ENCODE measurements at regions not wholly inside any gene's neighbourhood (a gene's known extent, or its start where the extent isn't known, plus 50 kb on each side); places are given as distances from the start of the nearest gene placed in this dataset.
"Not testable (repeated sequence)": the region's sequence is repeated elsewhere in the genome, so short reads cannot be mapped to it uniquely, and the experiment has no call there.

GRCh38 chr10:2410049-2410448 lies 657.3 kb upstream of the PFKP start:
- DNase-seq: no peak

- DNase-seq: no peak
Observed at GRCh38 chr10:2401459-2401858, 664.1 kb upstream of the ADARB2 start.

GRCh38 chr10:2399482-2399881 lies 662.2 kb upstream of the ADARB2 start:
- no peak for DNase-seq

GRCh38 chr10:2392145-2392812 lies 655.0 kb upstream of the ADARB2 start:
- no peak for DNase-seq

GRCh38 chr10:2387672-2388071 lies 650.3 kb upstream of the ADARB2 start:
- no peak for DNase-seq

GRCh38 chr10:2387261-2387660 lies 649.9 kb upstream of the ADARB2 start:
- DNase-seq: no peak

- DNase-seq: no peak
Observed at GRCh38 chr10:2380218-2380617, 642.9 kb upstream of the ADARB2 start.

- DNase-seq: no peak
Observed at GRCh38 chr10:2367083-2367482, 629.8 kb upstream of the ADARB2 start.

- no peak for DNase-seq
Observed at GRCh38 chr10:2366264-2366931, 629.1 kb upstream of the ADARB2 start.

- DNase-seq: no peak
Observed at GRCh38 chr10:2362331-2362730, 625.0 kb upstream of the ADARB2 start.

- DNase-seq: no peak
Observed at GRCh38 chr10:2358586-2358985, 621.3 kb upstream of the ADARB2 start.

GRCh38 chr10:2356670-2357069 lies 619.3 kb upstream of the ADARB2 start:
- no peak for DNase-seq

- no peak for DNase-seq
Observed at GRCh38 chr10:2351566-2351965, 614.2 kb upstream of the ADARB2 start.

- DNase-seq: no peak
Observed at GRCh38 chr10:2342206-2342605, 604.9 kb upstream of the ADARB2 start.

- DNase-seq: no peak
Observed at GRCh38 chr10:2340831-2341647, 603.7 kb upstream of the ADARB2 start.

- no peak for DNase-seq
Observed at GRCh38 chr10:2335626-2336025, 598.3 kb upstream of the ADARB2 start.

GRCh38 chr10:2334575-2334974 lies 597.2 kb upstream of the ADARB2 start:
- DNase-seq: no peak

GRCh38 chr10:2329082-2329481 lies 591.8 kb upstream of the ADARB2 start:
- DNase-seq: no peak

GRCh38 chr10:2326411-2326810 lies 589.1 kb upstream of the ADARB2 start:
- DNase-seq: no peak

- DNase-seq: not testable (repeated sequence)
Observed at GRCh38 chr10:2315045-2315485, 577.7 kb upstream of the ADARB2 start.

GRCh38 chr10:2306081-2306480 lies 568.8 kb upstream of the ADARB2 start:
- no peak for DNase-seq

GRCh38 chr10:2303169-2303568 lies 565.8 kb upstream of the ADARB2 start:
- no peak for DNase-seq

- no peak for DNase-seq
Observed at GRCh38 chr10:2301227-2301626, 563.9 kb upstream of the ADARB2 start.

- DNase-seq: no peak
Observed at GRCh38 chr10:2300231-2300630, 562.9 kb upstream of the ADARB2 start.

Data from GF-D8 (cell line).